ENCODE measurements at regions not wholly inside any gene's neighbourhood (a gene's known extent, or its start where the extent isn't known, plus 50 kb on each side); places are given as distances from the start of the nearest gene placed in this dataset.

GRCh38 chr3:161586556-161587235 is 90.1 kb downstream of the OTOL1 start:
- TF ChIP-seq CTCF (IDR thresholded peaks at IDR 0.05) (no peak), POLR2A (IDR thresholded peaks at IDR 0.05) (no peak)
